ENCODE measurements at regions not wholly inside any gene's neighbourhood (a gene's known extent, or its start where the extent isn't known, plus 50 kb on each side); places are given as distances from the start of the nearest gene placed in this dataset.
"Not testable (repeated sequence)": the region's sequence is repeated elsewhere in the genome, so short reads cannot be mapped to it uniquely, and the experiment has no call there.

GRCh38 chr6:99712519-99712918 is 105.9 kb downstream of the PRDM13 start:
- Histone ChIP-seq H3K4me1 (ENCODE audit: low read depth) (no peaks in the 10 kb centered on the region), H3K9me3 (no peaks in the 10 kb centered on the region), H3K36me3 (ENCODE audit: low read depth) (no peaks in the 10 kb centered on the region), H3K4me3 (no peak overlapping the region)
- ATAC-seq (no peak), DNase-seq (no peak)
- no peak for TF ChIP-seq CTCF (IDR thresholded peaks at IDR 0.05)
- intact Hi-C loops (cut with DNase I, micrococcal nuclease): no loop called here

GRCh38 chr6:99722043-99722442 is 115.4 kb downstream of the PRDM13 start:
- intact Hi-C loops (cut with DNase I, micrococcal nuclease); H3K9me3 ChIP-seq; H3K4me3 ChIP-seq; DNase-seq; H3K4me1 ChIP-seq (ENCODE audit: low read depth); H3K36me3 ChIP-seq (ENCODE audit: low read depth); ATAC-seq: not testable (repeated sequence)

- H3K4me3 ChIP-seq; H3K36me3 ChIP-seq (ENCODE audit: low read depth); H3K4me1 ChIP-seq (ENCODE audit: low read depth); DNase-seq; ATAC-seq; intact Hi-C loops (cut with DNase I, micrococcal nuclease); H3K9me3 ChIP-seq: not testable (repeated sequence)
Measured at GRCh38 chr6:99730237-99730636, 123.6 kb downstream of the PRDM13 start.

GRCh38 chr6:99736302-99736701 is 129.7 kb downstream of the PRDM13 start:
- no peak for TF ChIP-seq CTCF (IDR thresholded peaks at IDR 0.05)
- H3K4me3 ChIP-seq: no peak overlapping the region
- H3K4me1 ChIP-seq (ENCODE audit: low read depth): no peaks in the 10 kb centered on the region
- no peak for ATAC-seq
- H3K36me3 ChIP-seq (ENCODE audit: low read depth): no peaks in the 10 kb centered on the region
- intact Hi-C loops (cut with DNase I, micrococcal nuclease): no loop called here
- H3K9me3 ChIP-seq: no peaks in the 10 kb centered on the region
- DNase-seq: no peak

GRCh38 chr6:99739526-99739925 is 132.9 kb downstream of the PRDM13 start:
- H3K4me3 ChIP-seq: no peak overlapping the region
- DNase-seq (no peak), ATAC-seq (no peak)
- H3K9me3 ChIP-seq: no peaks in the 10 kb centered on the region
- intact Hi-C loops (cut with DNase I, micrococcal nuclease): no loop called here
- TF ChIP-seq CTCF (IDR thresholded peaks at IDR 0.05): no peak
- no peaks in the 10 kb centered on the region for H3K4me1 ChIP-seq (ENCODE audit: low read depth)
- no peaks in the 10 kb centered on the region for H3K36me3 ChIP-seq (ENCODE audit: low read depth)

GRCh38 chr6:99741092-99741491 is 134.5 kb downstream of the PRDM13 start:
- intact Hi-C loops (cut with DNase I, micrococcal nuclease): loop anchor here (10.0 kb wide), 1 partner anchor 276 kb away; no protein-coding TSS in a partner anchor
- TF ChIP-seq CTCF (IDR thresholded peaks at IDR 0.05): no peak
- DNase-seq (no peak), ATAC-seq (no peak)
- Histone ChIP-seq H3K4me1 (ENCODE audit: low read depth) (no peaks in the 10 kb centered on the region), H3K4me3 (no peak overlapping the region), H3K36me3 (ENCODE audit: low read depth) (no peaks in the 10 kb centered on the region), H3K9me3 (no peaks in the 10 kb centered on the region)

GRCh38 chr6:99743647-99744046 is 137.0 kb downstream of the PRDM13 start:
- ATAC-seq: no peak
- no peaks in the 10 kb centered on the region for H3K9me3 ChIP-seq
- intact Hi-C loops (cut with DNase I, micrococcal nuclease): loop anchor here (10.0 kb wide), 1 partner anchor 279 kb away; no protein-coding TSS in a partner anchor

More at GRCh38 chr6:99743647-99744046, 137.0 kb downstream of the PRDM13 start:
- no peak for TF ChIP-seq CTCF (IDR thresholded peaks at IDR 0.05)
- no peak for DNase-seq
- Histone ChIP-seq H3K4me1 (ENCODE audit: low read depth) (no peaks in the 10 kb centered on the region), H3K4me3 (no peak overlapping the region), H3K36me3 (ENCODE audit: low read depth) (no peaks in the 10 kb centered on the region)
